K562 (cell line): ENCODE measurements at regions not wholly inside any gene's neighbourhood (a gene's known extent, or its start where the extent isn't known, plus 50 kb on each side); places are given as distances from the start of the nearest gene placed in this dataset.
"Not testable (repeated sequence)": the region's sequence is repeated elsewhere in the genome, so short reads cannot be mapped to it uniquely, and the experiment has no call there.

ENCODE experiments used
- MEF2D ChIP-seq: conservative IDR thresholded peaks from 2 replicates; pipeline ENCODE4 v1.6.1; 2016; ENCODE audit warnings: low read depth, missing genetic modification characterization, missing compliant biosample characterization
- NRF1 ChIP-seq, 2 experiments: fragments of 450-650 bp; IDR thresholded peaks in 1 of 2; conservative IDR thresholded peaks in 1 of 2; 2 replicates each; pipeline ENCODE4 v1.6.1; 2014; ENCODE audit warnings: mild to moderate bottlenecking in 2 of 2
- POLR2AphosphoS5 ChIP-seq: IDR thresholded peaks from 2 replicates; pipeline ENCODE4 v1.6.1; 2011; ENCODE audit warnings: mild to moderate bottlenecking, low read depth, low read length, moderate library complexity; ENCODE audit not compliant: control insufficient read depth, insufficient read depth
- TARDBP ChIP-seq: fragments of 450-650 bp; IDR thresholded peaks from 2 replicates; pipeline ENCODE4 v1.6.1; 2016
- TF ChIP-seq, protein P1 (sequence below), 3 experiments: IDR thresholded peaks in 2 of 3; conservative IDR thresholded peaks in 1 of 3; 2 replicates each; pipeline ENCODE4 v1.5.1; 2011 to 2012; ENCODE audit warnings: low read length in 3 of 3, mild to moderate bottlenecking in 3 of 3, control low read depth in 2 of 3, improper control_type of control experiment in 1 of 3, inconsistent platforms in 1 of 3, low read depth in 1 of 3, mixed read lengths in 1 of 3, moderate library complexity in 1 of 3; ENCODE audit not compliant: insufficient read depth in 2 of 3
- TF ChIP-seq, protein P2 (sequence below): fragments of 200-800 bp; sonication (Bioruptor generic); IDR thresholded peaks from 2 replicates; pipeline ENCODE4 v1.6.1; 2017; ENCODE audit warnings: missing genetic modification characterization, missing compliant biosample characterization

- TF ChIP-seq, protein P1, sequence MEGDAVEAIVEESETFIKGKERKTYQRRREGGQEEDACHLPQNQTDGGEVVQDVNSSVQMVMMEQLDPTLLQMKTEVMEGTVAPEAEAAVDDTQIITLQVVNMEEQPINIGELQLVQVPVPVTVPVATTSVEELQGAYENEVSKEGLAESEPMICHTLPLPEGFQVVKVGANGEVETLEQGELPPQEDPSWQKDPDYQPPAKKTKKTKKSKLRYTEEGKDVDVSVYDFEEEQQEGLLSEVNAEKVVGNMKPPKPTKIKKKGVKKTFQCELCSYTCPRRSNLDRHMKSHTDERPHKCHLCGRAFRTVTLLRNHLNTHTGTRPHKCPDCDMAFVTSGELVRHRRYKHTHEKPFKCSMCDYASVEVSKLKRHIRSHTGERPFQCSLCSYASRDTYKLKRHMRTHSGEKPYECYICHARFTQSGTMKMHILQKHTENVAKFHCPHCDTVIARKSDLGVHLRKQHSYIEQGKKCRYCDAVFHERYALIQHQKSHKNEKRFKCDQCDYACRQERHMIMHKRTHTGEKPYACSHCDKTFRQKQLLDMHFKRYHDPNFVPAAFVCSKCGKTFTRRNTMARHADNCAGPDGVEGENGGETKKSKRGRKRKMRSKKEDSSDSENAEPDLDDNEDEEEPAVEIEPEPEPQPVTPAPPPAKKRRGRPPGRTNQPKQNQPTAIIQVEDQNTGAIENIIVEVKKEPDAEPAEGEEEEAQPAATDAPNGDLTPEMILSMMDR (IDR thresholded peaks at IDR 0.05 in 2 of 3, conservative IDR thresholded peaks at IDR 0.05 in 1 of 3; ENCODE audit: insufficient read depth in 2 of 3, low read depth in 1 of 3, low read length in 3 of 3), result not testable (repeated sequence)
- TF ChIP-seq TARDBP; MEF2D (tag); POLR2AphosphoS5; NRF1 (conservative IDR thresholded peaks at IDR 0.05 in 1 of 2, IDR thresholded peaks at IDR 0.05 in 1 of 2): not testable (repeated sequence)
- TF ChIP-seq, protein P2, sequence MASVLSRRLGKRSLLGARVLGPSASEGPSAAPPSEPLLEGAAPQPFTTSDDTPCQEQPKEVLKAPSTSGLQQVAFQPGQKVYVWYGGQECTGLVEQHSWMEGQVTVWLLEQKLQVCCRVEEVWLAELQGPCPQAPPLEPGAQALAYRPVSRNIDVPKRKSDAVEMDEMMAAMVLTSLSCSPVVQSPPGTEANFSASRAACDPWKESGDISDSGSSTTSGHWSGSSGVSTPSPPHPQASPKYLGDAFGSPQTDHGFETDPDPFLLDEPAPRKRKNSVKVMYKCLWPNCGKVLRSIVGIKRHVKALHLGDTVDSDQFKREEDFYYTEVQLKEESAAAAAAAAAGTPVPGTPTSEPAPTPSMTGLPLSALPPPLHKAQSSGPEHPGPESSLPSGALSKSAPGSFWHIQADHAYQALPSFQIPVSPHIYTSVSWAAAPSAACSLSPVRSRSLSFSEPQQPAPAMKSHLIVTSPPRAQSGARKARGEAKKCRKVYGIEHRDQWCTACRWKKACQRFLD (CRISPR knock-in tag), result not testable (repeated sequence)
Observed at GRCh38 chr2:87547966-87548365, 199.9 kb upstream of the PLGLB2 start.
